Mesenchymal stem cell (in vitro differentiated cells and primary cell): ENCODE measurements at regions not wholly inside any gene's neighbourhood (a gene's known extent, or its start where the extent isn't known, plus 50 kb on each side); places are given as distances from the start of the nearest gene placed in this dataset.

Experiments used
- DNase-seq: peaks from one replicate; pipeline ENCODE4 v3.0.0-alpha.2; 2013
- H2AFZ ChIP-seq: one replicate; pipeline ENCODE4 v1.6.1; 2013; ENCODE audit warnings: low read depth, mild to moderate bottlenecking, control low read depth, inconsistent platforms, low read length, moderate library complexity
- H2AK5ac ChIP-seq: 2 replicates; pipeline ENCODE4 v1.6.1; 2013; ENCODE audit warnings: low read length, moderate library complexity, mild to moderate bottlenecking, inconsistent platforms; ENCODE audit not compliant: severe bottlenecking
- H2BK120ac ChIP-seq: one replicate; pipeline ENCODE4 v1.6.1; 2013; ENCODE audit warnings: low read depth, mild to moderate bottlenecking, inconsistent platforms, low read length, moderate library complexity
- H2BK12ac ChIP-seq, 2 experiments: one replicate each; pipeline ENCODE4 v1.6.1; 2013; ENCODE audit warnings: inconsistent platforms in 2 of 2, low read length in 2 of 2, mild to moderate bottlenecking in 2 of 2, moderate library complexity in 2 of 2, control low read depth in 1 of 2
- H2BK15ac ChIP-seq: one replicate; pipeline ENCODE4 v1.6.1; 2013; ENCODE audit warnings: mild to moderate bottlenecking, low read depth, inconsistent platforms; ENCODE audit not compliant: poor library complexity, severe bottlenecking
- H2BK5ac ChIP-seq: 2 replicates; pipeline ENCODE4 v1.6.1; 2013; ENCODE audit warnings: low read depth, mild to moderate bottlenecking, low read length, control low read depth, inconsistent platforms; ENCODE audit not compliant: poor library complexity, severe bottlenecking
- H3K14ac ChIP-seq, 2 experiments: one replicate each; pipeline ENCODE4 v1.6.1; 2013; ENCODE audit warnings: inconsistent platforms in 2 of 2, low read length in 2 of 2, control low read depth in 1 of 2, mild to moderate bottlenecking in 1 of 2, moderate library complexity in 1 of 2
- H3K18ac ChIP-seq, 2 experiments: one replicate each; pipeline ENCODE4 v1.6.1; 2013; ENCODE audit warnings: inconsistent platforms in 2 of 2, low read length in 2 of 2, control low read depth in 1 of 2, low read depth in 1 of 2, mild to moderate bottlenecking in 1 of 2
- H3K23ac ChIP-seq, 2 experiments: one replicate each; pipeline ENCODE4 v1.6.1; 2013; ENCODE audit warnings: inconsistent platforms in 2 of 2, low read length in 2 of 2, mild to moderate bottlenecking in 2 of 2, moderate library complexity in 2 of 2, control low read depth in 1 of 2
- H3K27ac ChIP-seq: 2 replicates; pipeline ENCODE4 v1.5.1; 2013; ENCODE audit warnings: mild to moderate bottlenecking, moderate library complexity, low read length, control low read depth, inconsistent platforms; ENCODE audit not compliant: poor library complexity, severe bottlenecking
- H3K27me3 ChIP-seq, 2 experiments: 2 replicates each; pipeline versions ENCODE4 v1.6.1 to v1.7.0; 2013; ENCODE audit warnings: low read length in 2 of 2, mild to moderate bottlenecking in 2 of 2, moderate library complexity in 2 of 2, control low read depth in 1 of 2, inconsistent platforms in 1 of 2; ENCODE audit not compliant: control insufficient read depth in 1 of 2, insufficient read depth in 1 of 2
- H3K36me3 ChIP-seq, 2 experiments: 2 replicates each; pipeline versions ENCODE4 v1.6.1 to v1.7.0; 2013; ENCODE audit warnings: low read length in 2 of 2, control low read depth in 1 of 2, inconsistent platforms in 1 of 2, low read depth in 1 of 2, mild to moderate bottlenecking in 1 of 2; ENCODE audit not compliant: insufficient read depth in 2 of 2, control insufficient read depth in 1 of 2
- H3K4ac ChIP-seq, 2 experiments: one replicate each; pipeline ENCODE4 v1.6.1; 2013; ENCODE audit warnings: inconsistent platforms in 2 of 2, low read length in 2 of 2, mild to moderate bottlenecking in 2 of 2, moderate library complexity in 2 of 2, control low read depth in 1 of 2, low read depth in 1 of 2
- H3K4me1 ChIP-seq: 2 replicates; pipeline ENCODE4 v1.6.1; 2013; ENCODE audit warnings: low read depth, low read length, control low read depth; ENCODE audit not compliant: control insufficient read depth, insufficient read depth
- H3K4me2 ChIP-seq: 2 replicates; pipeline ENCODE4 v1.6.1; 2013; ENCODE audit warnings: low read length, mild to moderate bottlenecking, inconsistent platforms; ENCODE audit not compliant: poor library complexity, severe bottlenecking
- H3K4me3 ChIP-seq, 2 experiments: 2 replicates each; pipeline versions ENCODE4 v1.5.1 to v1.7.0; 2013; ENCODE audit warnings: low read length in 2 of 2, mild to moderate bottlenecking in 2 of 2, control low read depth in 1 of 2, low read depth in 1 of 2; ENCODE audit not compliant: insufficient read depth in 1 of 2
- H3K79me1 ChIP-seq: replicated peaks from 2 replicates; pipeline ENCODE4 v1.6.1; 2013; ENCODE audit warnings: mild to moderate bottlenecking, control low read depth, low read length, inconsistent platforms; ENCODE audit not compliant: poor library complexity, severe bottlenecking
- H3K9ac ChIP-seq: 2 replicates; pipeline ENCODE4 v1.7.0; 2013; ENCODE audit warnings: mild to moderate bottlenecking, low read length, moderate library complexity
- H3K9me3 ChIP-seq: 2 replicates; pipeline ENCODE4 v1.7.0; 2013; ENCODE audit warnings: mild to moderate bottlenecking, low read length; ENCODE audit not compliant: control insufficient read depth
- H4K8ac ChIP-seq: one replicate; pipeline ENCODE4 v1.6.1; 2013; ENCODE audit warnings: inconsistent platforms, mild to moderate bottlenecking, low read length, moderate library complexity
- H4K91ac ChIP-seq: one replicate; pipeline ENCODE4 v1.6.1; 2013; ENCODE audit warnings: mild to moderate bottlenecking, low read length, inconsistent platforms
- WGBS: methylation state at CpG from one replicate; pipeline ENCODE4 v1.1.7; 2013; ENCODE audit warnings: mixed read lengths; 5-methylcytosine and 5-hydroxymethylcytosine counted together

DNA sequence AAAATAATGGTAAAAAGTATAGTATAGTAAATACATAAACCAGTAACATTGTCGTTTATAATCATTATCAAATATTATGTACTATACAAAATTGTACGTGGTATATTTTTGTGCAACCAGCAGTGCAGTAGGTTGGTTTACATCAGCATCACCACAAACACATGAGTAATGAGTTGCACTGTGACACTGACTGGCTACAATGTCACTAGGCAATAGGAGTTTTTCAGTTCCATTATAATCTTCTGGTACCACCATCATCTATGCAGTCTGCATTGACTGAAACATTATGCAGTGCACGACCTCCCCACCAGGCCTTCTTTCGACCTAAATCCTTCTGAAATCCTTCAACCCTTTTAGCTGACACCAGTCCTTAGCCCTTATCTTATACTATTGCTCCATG is 105.8 kb downstream of the SREK1 start:
- no peak overlapping the region for H3K23ac ChIP-seq

DNA sequence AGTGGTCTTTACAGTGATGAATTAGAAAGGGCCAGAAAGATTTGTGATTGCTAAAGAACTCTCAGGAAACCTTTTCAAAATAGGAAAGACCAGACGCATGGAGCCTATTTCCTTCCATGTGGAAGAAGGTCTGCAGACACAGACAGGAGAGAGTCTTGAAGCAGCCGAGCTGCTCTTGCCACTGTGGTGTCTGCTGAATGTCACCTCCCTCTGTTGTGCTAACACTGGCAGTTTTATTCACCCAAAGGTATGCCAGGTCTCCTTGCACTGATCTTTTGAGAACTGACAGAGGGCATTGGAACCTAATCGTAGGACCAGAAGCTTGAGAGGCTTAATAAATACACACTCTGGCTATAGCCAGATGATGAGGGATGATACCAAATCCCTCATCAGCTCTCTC is 108.7 kb downstream of the SREK1 start:
- WGBS, result 31% methylated on average over 3 of the region's 3 CpGs
- no peak for DNase-seq
- no peak overlapping the region for H3K4me2 ChIP-seq
- no peak overlapping the region for H2AK5ac ChIP-seq
- H3K9me3 ChIP-seq, result no peaks in the 10 kb centered on the region
- H3K27me3 ChIP-seq, result no peaks in the 10 kb centered on the region
- no peak overlapping the region for H3K27ac ChIP-seq
- H3K4me3 ChIP-seq, result no peak overlapping the region
- no peak overlapping the region for H3K4ac ChIP-seq
- no peak overlapping the region for H4K91ac ChIP-seq
- H3K36me3 ChIP-seq, result no peaks in the 10 kb centered on the region
- no peaks in the 10 kb centered on the region for H3K4me1 ChIP-seq
- H4K8ac ChIP-seq, result no peak overlapping the region
- no peak overlapping the region for H2BK12ac ChIP-seq
- H3K18ac ChIP-seq, result no peak overlapping the region
- peak overlapping the region in 1 of 2 experiments; percentile 53 for H3K14ac ChIP-seq
- H3K23ac ChIP-seq, result no peak overlapping the region
- H2BK120ac ChIP-seq, result no peak overlapping the region
- no peak overlapping the region for H3K9ac ChIP-seq
- H3K79me1 ChIP-seq, result no peaks in the 10 kb centered on the region
- H2AFZ ChIP-seq, result no peak overlapping the region
- H2BK5ac ChIP-seq, result no peak overlapping the region
- no peak overlapping the region for H2BK15ac ChIP-seq

More for the DNA sequence above, 105.8 kb downstream of the SREK1 start:
- Histone ChIP-seq H2AFZ (no peak overlapping the region), H3K9me3 (peaks cover 3% of the 10 kb centered on the region), H3K4me2 (no peak overlapping the region), H3K9ac (no peak overlapping the region), H4K91ac (no peak overlapping the region), H2BK12ac (no peak overlapping the region), H3K36me3 (no peaks in the 10 kb centered on the region), H3K27ac (no peak overlapping the region), H3K4me3 (no peak overlapping the region), H3K14ac (no peak overlapping the region), H3K4me1 (no peaks in the 10 kb centered on the region), H2BK5ac (no peak overlapping the region), H2BK15ac (no peak overlapping the region), H2BK120ac (no peak overlapping the region), H2AK5ac (no peak overlapping the region), H3K79me1 (no peaks in the 10 kb centered on the region), H3K4ac (no peak overlapping the region), H4K8ac (no peak overlapping the region), H3K27me3 (no peaks in the 10 kb centered on the region), H3K18ac (no peak overlapping the region)
- 64% methylated on average over 4 of the region's 4 CpGs for WGBS
- DNase-seq, result no peak

DNA sequence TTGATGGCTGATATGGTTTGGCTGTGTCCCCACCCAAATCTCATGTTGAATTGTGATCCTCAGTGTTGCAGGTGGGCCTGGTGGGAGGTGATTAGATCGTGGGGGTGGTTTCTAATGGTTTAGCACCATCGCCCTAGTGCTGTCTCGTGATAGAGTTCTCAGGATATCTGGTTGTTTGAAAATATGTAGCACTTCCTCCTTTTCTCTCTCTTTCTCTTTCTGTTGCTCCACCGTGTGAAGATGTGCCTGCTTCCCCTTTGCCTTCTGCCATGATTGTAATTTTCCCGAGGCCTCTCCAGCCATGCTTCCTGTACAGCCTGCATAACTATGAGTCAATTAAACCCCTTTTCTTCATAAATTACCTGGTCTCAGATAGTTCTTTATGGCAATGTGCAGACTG is 111.6 kb downstream of the SREK1 start:
- Histone ChIP-seq H3K4me2 (no peak overlapping the region), H3K18ac (no peak overlapping the region), H3K27me3 (no peaks in the 10 kb centered on the region), H4K91ac (no peak overlapping the region), H3K4me3 (no peak overlapping the region), H3K14ac (no peak overlapping the region), H2BK120ac (no peak overlapping the region), H3K79me1 (no peaks in the 10 kb centered on the region), H2AFZ (no peak overlapping the region), H2AK5ac (no peak overlapping the region), H3K9ac (no peak overlapping the region), H2BK15ac (no peak overlapping the region), H3K4ac (no peak overlapping the region), H2BK12ac (no peak overlapping the region), H3K36me3 (no peaks in the 10 kb centered on the region), H4K8ac (no peak overlapping the region), H3K4me1 (no peaks in the 10 kb centered on the region), H3K9me3 (no peaks in the 10 kb centered on the region), H3K23ac (no peak overlapping the region), H2BK5ac (no peak overlapping the region), H3K27ac (no peak overlapping the region)
- no peak for DNase-seq
- WGBS, result 84% methylated on average over 3 of the region's 5 CpGs

DNA sequence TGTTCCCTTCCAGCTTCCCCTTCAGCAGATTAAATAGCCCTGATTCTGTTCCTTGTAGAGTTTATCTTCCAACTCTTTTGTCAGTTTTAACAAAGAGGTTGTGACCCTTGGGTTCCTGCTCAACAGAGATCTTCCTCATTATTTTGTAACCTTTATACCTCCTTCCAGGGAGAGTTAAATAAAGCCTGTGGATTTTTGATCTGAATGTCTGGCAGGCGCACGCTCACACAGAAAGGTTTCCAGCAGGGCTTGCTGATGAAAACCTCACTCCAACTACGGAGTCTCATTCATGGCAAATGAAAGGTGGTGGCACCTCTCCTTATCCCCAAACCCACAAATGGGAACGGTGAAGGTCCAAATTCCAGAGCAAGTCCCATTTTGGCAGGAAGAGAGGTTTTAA is 129.0 kb downstream of the SREK1 start:
- H2BK5ac ChIP-seq, result no peak overlapping the region
- no peak overlapping the region for H3K4ac ChIP-seq
- DNase-seq, result no peak
- no peak overlapping the region for H3K4me2 ChIP-seq
- no peak overlapping the region for H2BK12ac ChIP-seq
- WGBS, result 93% methylated on average over 3 of the region's 4 CpGs
- H3K18ac ChIP-seq, result no peak overlapping the region
- H4K8ac ChIP-seq, result no peak overlapping the region
- no peak overlapping the region for H4K91ac ChIP-seq
- H3K27me3 ChIP-seq, result peaks cover 4 to 8% of the 10 kb centered on the region in 2 experiments
- H3K23ac ChIP-seq, result no peak overlapping the region
- no peak overlapping the region for H2BK15ac ChIP-seq
- H3K9me3 ChIP-seq, result no peaks in the 10 kb centered on the region
- no peak overlapping the region for H3K14ac ChIP-seq
- no peak overlapping the region for H3K4me3 ChIP-seq
- no peak overlapping the region for H2AFZ ChIP-seq
- no peaks in the 10 kb centered on the region for H3K36me3 ChIP-seq
- H3K9ac ChIP-seq, result no peak overlapping the region
- no peak overlapping the region for H2BK120ac ChIP-seq
- H2AK5ac ChIP-seq, result no peak overlapping the region
- H3K4me1 ChIP-seq, result no peaks in the 10 kb centered on the region
- no peaks in the 10 kb centered on the region for H3K79me1 ChIP-seq
- H3K27ac ChIP-seq, result no peak overlapping the region
